Choroid plexus epithelial cell (primary cell): ENCODE measurements at regions not wholly inside any gene's neighbourhood (a gene's known extent, or its start where the extent isn't known, plus 50 kb on each side); places are given as distances from the start of the nearest gene placed in this dataset.
"Not testable (repeated sequence)": the region's sequence is repeated elsewhere in the genome, so short reads cannot be mapped to it uniquely, and the experiment has no call there.

Source experiments
- DNase-seq: peaks from one replicate; pipeline ENCODE4 v3.0.0-alpha.2; 2010; ENCODE audit warnings: low read depth
- H3K4me3 ChIP-seq: 2 replicates; pipeline ENCODE4 v1.5.1; 2011; ENCODE audit warnings: low read depth, mild to moderate bottlenecking, control low read depth, low read length, moderate library complexity
- CTCF ChIP-seq: conservative IDR thresholded peaks from 2 replicates; pipeline ENCODE4 v1.5.1; 2011; ENCODE audit warnings: low read depth, mild to moderate bottlenecking, control low read depth, inconsistent platforms, low read length, moderate library complexity

GRCh38 chr10:129063212-129063611 is 403.8 kb upstream of the MGMT start:
- H3K4me3 ChIP-seq = no peak overlapping the region
- no peak for TF ChIP-seq CTCF
- no peak for DNase-seq

- TF ChIP-seq CTCF = no peak
- no peak overlapping the region for H3K4me3 ChIP-seq
- DNase-seq = no peak
Observed at GRCh38 chr10:129063877-129064276, 403.2 kb upstream of the MGMT start.

- not testable (repeated sequence) for DNase-seq, H3K4me3 ChIP-seq
Observed at GRCh38 chr10:129066529-129066928, 400.5 kb upstream of the MGMT start.

GRCh38 chr10:129071411-129071810 is 395.6 kb upstream of the MGMT start:
- not testable (repeated sequence) for H3K4me3 ChIP-seq, DNase-seq

- no peak for TF ChIP-seq CTCF
- no peak overlapping the region for H3K4me3 ChIP-seq
- DNase-seq = no peak
Observed at GRCh38 chr10:129074939-129075338, 392.1 kb upstream of the MGMT start.

- no peak for TF ChIP-seq CTCF
- no peak for DNase-seq
- H3K4me3 ChIP-seq = no peak overlapping the region
Observed at GRCh38 chr10:129075508-129075907, 391.5 kb upstream of the MGMT start.

- no peak overlapping the region for H3K4me3 ChIP-seq
- no peak for DNase-seq
- TF ChIP-seq CTCF = no peak
Observed at GRCh38 chr10:129075927-129076326, 391.1 kb upstream of the MGMT start.

- no peak for DNase-seq
- TF ChIP-seq CTCF = no peak
- no peak overlapping the region for H3K4me3 ChIP-seq
Observed at GRCh38 chr10:129078346-129078745, 388.7 kb upstream of the MGMT start.
